GM23338 (cell line): ENCODE measurements at regions not wholly inside any gene's neighbourhood (a gene's known extent, or its start where the extent isn't known, plus 50 kb on each side); places are given as distances from the start of the nearest gene placed in this dataset.

ENCODE experiments used
- ATAC-seq: fragments of 200-7000 bp; cut with Tn5 transposase; 3 replicates; pipeline ENCODE4 v1.9.1; 2020
- DNase-seq: peaks from one replicate; pipeline ENCODE4 v3.0.0-alpha.2; 2015; ENCODE audit warnings: low spot score
- H2AFZ ChIP-seq: fragments of 200-600 bp; sonication (generic); 2 replicates; pipeline ENCODE4 v1.8.0; 2016; ENCODE audit warnings: antibody characterized with exemption, mild to moderate bottlenecking, moderate library complexity
- H3F3A ChIP-seq: fragments of 200-600 bp; sonication (generic); replicated peaks from 2 replicates; pipeline ENCODE4 v1.8.0; 2017; ENCODE audit warnings: antibody characterized with exemption, mixed run types, low read depth
- H3K27ac ChIP-seq: fragments of 200-600 bp; sonication (generic); 2 replicates; pipeline ENCODE4 v1.6.1; 2016; ENCODE audit warnings: low read depth
- H3K27me3 ChIP-seq: fragments of 200-600 bp; sonication (generic); 2 replicates; pipeline ENCODE4 v1.8.0; 2016; ENCODE audit warnings: mild to moderate bottlenecking, mixed run types, moderate library complexity; ENCODE audit not compliant: insufficient read depth
- H3K36me3 ChIP-seq: fragments of 200-600 bp; sonication (generic); 2 replicates; pipeline ENCODE4 v1.8.0; 2016; ENCODE audit warnings: mild to moderate bottlenecking; ENCODE audit not compliant: insufficient read depth
- H3K4me1 ChIP-seq: fragments of 200-600 bp; sonication (generic); 2 replicates; pipeline ENCODE4 v1.8.0; 2016; ENCODE audit warnings: mild to moderate bottlenecking, moderate library complexity; ENCODE audit not compliant: insufficient read depth
- H3K4me2 ChIP-seq: fragments of 200-600 bp; sonication (generic); 2 replicates; pipeline ENCODE4 v1.7.1; 2017; ENCODE audit warnings: mixed run types
- H3K4me3 ChIP-seq: fragments of 200-600 bp; sonication (generic); 2 replicates; pipeline ENCODE4 v1.6.1; 2016; ENCODE audit warnings: mixed run types
- H3K79me2 ChIP-seq: fragments of 200-600 bp; sonication (generic); replicated peaks from 2 replicates; pipeline ENCODE4 v1.8.0; 2017; ENCODE audit warnings: mild to moderate bottlenecking; ENCODE audit not compliant: insufficient read depth
- H3K9me2 ChIP-seq: fragments of 200-600 bp; sonication (generic); 2 replicates; pipeline ENCODE4 v1.8.0; 2017; ENCODE audit not compliant: insufficient read depth
- H4K20me1 ChIP-seq: fragments of 200-600 bp; sonication (generic); replicated peaks from 2 replicates; pipeline ENCODE4 v1.8.0; 2017; ENCODE audit warnings: mild to moderate bottlenecking; ENCODE audit not compliant: insufficient read depth
- H3K27ac Mint-ChIP-seq: 2 replicates; pipeline ENCODE4 v1.8.0; 2020; ENCODE audit warnings: inconsistent platforms, mild to moderate bottlenecking, moderate library complexity, mixed read lengths
- H3K27me3 Mint-ChIP-seq: 3 replicates; pipeline ENCODE4 v1.8.0; 2022; ENCODE audit warnings: low read depth, mild to moderate bottlenecking, moderate library complexity, mixed read lengths, inconsistent platforms; ENCODE audit not compliant: insufficient read depth, poor library complexity
- H3K36me3 Mint-ChIP-seq: 3 replicates; pipeline ENCODE4 v1.8.0; 2021; ENCODE audit warnings: low read depth, mild to moderate bottlenecking, inconsistent platforms, moderate library complexity, mixed read lengths
- H3K4me1 Mint-ChIP-seq: 3 replicates; pipeline ENCODE4 v1.8.0; 2020; ENCODE audit warnings: mild to moderate bottlenecking, inconsistent platforms, mixed read lengths
- H3K4me3 Mint-ChIP-seq: 3 replicates; pipeline ENCODE4 v1.8.0; 2021; ENCODE audit warnings: moderate library complexity, mild to moderate bottlenecking, inconsistent platforms, mixed read lengths
- H3K9me3 Mint-ChIP-seq: 3 replicates; pipeline ENCODE4 v1.8.0; 2020; ENCODE audit warnings: moderate library complexity, mild to moderate bottlenecking, inconsistent platforms, mixed read lengths
- CREB1 ChIP-seq: fragments of 250-450 bp; sonication (Bioruptor Pico); IDR thresholded peaks from 2 replicates; pipeline ENCODE4 v1.5.0; 2020; ENCODE audit warnings: low read depth, mild to moderate bottlenecking, moderate library complexity
- CTCF ChIP-seq, 2 experiments: fragments of 200-600 bp in 1 of 2; sonication (generic) in 1 of 2; conservative IDR thresholded peaks; 2 replicates each; pipeline versions ENCODE4 v1.5.1 to v1.6.1; 2016 to 2017; ENCODE audit warnings: antibody characterized with exemption in 2 of 2, low read depth in 2 of 2, mild to moderate bottlenecking in 2 of 2, moderate library complexity in 1 of 2
- ETS1 ChIP-seq: IDR thresholded peaks from 2 replicates; pipeline ENCODE4 v1.6.1; 2016; ENCODE audit warnings: antibody characterized with exemption
- EZH2 ChIP-seq: fragments of 200-600 bp; sonication (generic); IDR thresholded peaks from one replicate; pipeline ENCODE4 v1.8.0; 2017; ENCODE audit warnings: antibody characterized with exemption, mild to moderate bottlenecking, low read depth; ENCODE audit not compliant: unreplicated experiment
- EZH2phosphoT487 ChIP-seq: fragments of 200-600 bp; sonication (generic); IDR thresholded peaks from one replicate; pipeline ENCODE4 v1.8.1; 2018; ENCODE audit warnings: antibody characterized with exemption; ENCODE audit not compliant: unreplicated experiment
- JUNB ChIP-seq: IDR thresholded peaks from one replicate; pipeline ENCODE4 v1.6.1; 2016; ENCODE audit warnings: antibody characterized with exemption; ENCODE audit not compliant: unreplicated experiment
- NANOG ChIP-seq: IDR thresholded peaks from 2 replicates; pipeline ENCODE4 v1.6.1; 2016; ENCODE audit warnings: antibody characterized with exemption, borderline replicate concordance
- POLR2AphosphoS5 ChIP-seq: IDR thresholded peaks from 2 replicates; pipeline ENCODE4 v1.6.1; 2016; ENCODE audit warnings: antibody characterized with exemption, low read depth
- REST ChIP-seq: IDR thresholded peaks from one replicate; pipeline ENCODE4 v1.6.1; 2018; ENCODE audit warnings: antibody characterized with exemption; ENCODE audit not compliant: unreplicated experiment
- STAT1 ChIP-seq: IDR thresholded peaks from one replicate; pipeline ENCODE4 v1.6.1; 2016; ENCODE audit warnings: antibody characterized with exemption; ENCODE audit not compliant: unreplicated experiment
- ZNF114 ChIP-seq: fragments of 250-450 bp; sonication (Bioruptor Pico); IDR thresholded peaks from 2 replicates; pipeline ENCODE4 v1.5.0; 2020; ENCODE audit warnings: mild to moderate bottlenecking, moderate library complexity
- ZNF331 ChIP-seq: fragments of 250-450 bp; sonication (Bioruptor Pico); IDR thresholded peaks from 2 replicates; pipeline ENCODE4 v1.5.0; 2020; ENCODE audit warnings: low read depth, mild to moderate bottlenecking, moderate library complexity
- ZNF462 ChIP-seq: fragments of 250-450 bp; sonication (Bioruptor Pico); IDR thresholded peaks from 2 replicates; pipeline ENCODE4 v1.5.0; 2020; ENCODE audit warnings: mild to moderate bottlenecking, moderate library complexity

GRCh38 chr14:98189062-98189461, 1082.9 kb downstream of the BCL11B start:
- H3F3A ChIP-seq: no peaks in the 10 kb centered on the region
- H3K4me3 ChIP-seq: no peak overlapping the region
- H3K79me2 ChIP-seq: no peaks in the 10 kb centered on the region
- H3K4me1 Mint-ChIP-seq: no peaks in the 10 kb centered on the region; the same call in 2 of the 3 replicates
- H3K27ac Mint-ChIP-seq: no peak overlapping the region
- H3K4me3 Mint-ChIP-seq: no peak overlapping the region
- H3K27me3 ChIP-seq: no peaks in the 10 kb centered on the region
- no peak overlapping the region for H2AFZ ChIP-seq
- H4K20me1 ChIP-seq: no peaks in the 10 kb centered on the region
- H3K9me3 Mint-ChIP-seq: no peaks in the 10 kb centered on the region; the same call in 2 of the 3 replicates
- TF ChIP-seq POLR2AphosphoS5 (no peak), EZH2 (no peak), EZH2phosphoT487 (no peak), ZNF462 (no peak), CTCF (conservative IDR thresholded peaks at IDR 0.05; ENCODE audit: low read depth in 2 of 2) (no peak), CREB1 (CRISPR knock-in tag) (no peak), JUNB (no peak), REST (no peak), NANOG (no peak), ZNF114 (no peak), ZNF331 (CRISPR knock-in tag) (no peak), ETS1 (no peak), STAT1 (no peak)
- no peaks in the 10 kb centered on the region for H3K36me3 ChIP-seq
- H3K4me2 ChIP-seq: no peak overlapping the region
- H3K27ac ChIP-seq: no peak overlapping the region
- peaks cover 25% of the 10 kb centered on the region for H3K9me2 ChIP-seq
- H3K4me1 ChIP-seq: no peaks in the 10 kb centered on the region
- H3K27me3 Mint-ChIP-seq: peaks cover 2% of the 10 kb centered on the region
- ATAC-seq (no peak), DNase-seq (no peak)
- H3K36me3 Mint-ChIP-seq: no peaks in the 10 kb centered on the region
